Activated T-cell treated with anti-CD3 and anti-CD28 coated beads, Interleukin-2, amount 50 U/mL, for 72 hours (primary cell): ENCODE measurements at regions not wholly inside any gene's neighbourhood (a gene's known extent, or its start where the extent isn't known, plus 50 kb on each side); places are given as distances from the start of the nearest gene placed in this dataset.

Experiments
- ATAC-seq, 2 donors: fragments of 150-1000 bp; cut with Tn5 transposase; replicated peaks in 1 of 2; 2 replicates each; pipeline ENCODE4 v1.10.0; 2021; ENCODE audit warnings: moderate library complexity in 2 of 2, mild to moderate bottlenecking in 1 of 2
- DNase-seq, 2 donors: peaks; one replicate each; pipeline ENCODE4 v3.0.0; 2021 to 2022; ENCODE audit warnings: mixed read lengths in 1 of 2
- H3K27ac Mint-ChIP-seq: one replicate; pipeline ENCODE4 v1.8.0; 2022; ENCODE audit warnings: mild to moderate bottlenecking, moderate library complexity, mixed read lengths
- H3K27me3 Mint-ChIP-seq: one replicate; pipeline ENCODE4 v1.8.0; 2022; ENCODE audit warnings: low read depth, mixed read lengths
- H3K36me3 Mint-ChIP-seq, 2 donors: one replicate each; pipeline ENCODE4 v1.8.0; 2022; ENCODE audit warnings: mixed read lengths in 2 of 2, mild to moderate bottlenecking in 1 of 2; ENCODE audit not compliant: insufficient read depth in 2 of 2
- H3K4me1 Mint-ChIP-seq: one replicate; pipeline ENCODE4 v1.8.0; 2022; ENCODE audit warnings: low read depth, mixed read lengths
- H3K4me3 Mint-ChIP-seq, 2 donors: one replicate each; pipeline ENCODE4 v1.8.0; 2022; ENCODE audit warnings: mild to moderate bottlenecking in 2 of 2, mixed read lengths in 2 of 2, moderate library complexity in 2 of 2
- H3K9me3 Mint-ChIP-seq, 2 donors: one replicate each; pipeline ENCODE4 v1.8.0; 2022; ENCODE audit warnings: mixed read lengths in 2 of 2

- H3K27me3 Mint-ChIP-seq: peaks cover 6% of the 10 kb centered on the region
- H3K4me3 Mint-ChIP-seq: no peak overlapping the region
- H3K36me3 Mint-ChIP-seq: no peaks in the 10 kb centered on the region
- no peak for ATAC-seq
- no peak for DNase-seq
- H3K4me1 Mint-ChIP-seq: no peaks in the 10 kb centered on the region
- no peak overlapping the region for H3K27ac Mint-ChIP-seq
- H3K9me3 Mint-ChIP-seq: no peaks in the 10 kb centered on the region
These were observed 128.2 kb upstream of the NFIB start for GRCh38 chr9:14441976-14442651.

DNA sequence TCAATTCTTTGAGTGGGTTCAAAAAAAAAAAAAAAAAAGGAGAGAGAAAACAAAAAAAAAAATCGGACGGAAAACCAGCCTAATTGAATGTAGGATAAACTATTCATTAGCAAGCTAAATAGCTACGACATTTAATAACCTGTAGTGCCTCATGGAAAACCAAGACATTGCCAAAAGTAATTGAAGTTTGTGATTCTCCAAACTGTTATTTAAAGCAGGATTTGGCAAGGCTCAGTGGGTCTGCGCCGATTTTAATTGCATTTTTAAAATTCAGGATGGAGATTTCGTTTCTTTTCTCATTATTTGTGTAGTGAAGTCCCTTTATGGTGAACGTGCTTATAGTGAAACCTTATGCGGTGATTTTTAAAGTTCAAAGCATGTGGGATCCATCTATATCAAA lies 127.2 kb upstream of the NFIB start:
- no peak overlapping the region for H3K4me3 Mint-ChIP-seq
- H3K27ac Mint-ChIP-seq: no peak overlapping the region
- H3K36me3 Mint-ChIP-seq: no peaks in the 10 kb centered on the region
- no peaks in the 10 kb centered on the region for H3K4me1 Mint-ChIP-seq
- no peaks in the 10 kb centered on the region for H3K9me3 Mint-ChIP-seq
- H3K27me3 Mint-ChIP-seq: peaks cover 6% of the 10 kb centered on the region
- DNase-seq (no peak), ATAC-seq (no peak)

DNA sequence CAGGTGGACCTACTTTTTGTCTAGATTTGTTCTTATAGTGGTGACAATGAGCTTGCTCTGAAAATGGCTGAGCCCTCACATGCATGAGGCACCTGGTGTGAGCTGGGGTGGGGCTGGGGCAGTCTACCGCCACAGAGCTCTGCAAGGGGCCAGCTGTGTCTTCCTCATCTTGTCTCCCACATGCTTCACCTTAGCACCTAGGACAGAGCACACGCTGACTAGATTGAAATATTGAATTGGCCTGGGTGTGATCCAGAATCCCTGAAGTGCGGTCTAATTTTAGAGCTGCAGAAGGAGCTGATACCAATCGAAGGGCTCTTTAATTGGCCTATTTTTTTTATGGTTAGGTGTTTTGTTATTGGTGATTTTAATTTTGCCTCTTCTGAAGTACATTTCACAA lies 126.1 kb upstream of the NFIB start:
- Mint-ChIP-seq H3K4me1 (no peaks in the 10 kb centered on the region), H3K36me3 (no peaks in the 10 kb centered on the region), H3K27me3 (peaks cover 6% of the 10 kb centered on the region), H3K9me3 (no peaks in the 10 kb centered on the region), H3K27ac (no peak overlapping the region), H3K4me3 (no peak overlapping the region)
- ATAC-seq (no peak), DNase-seq (no peak)

DNA sequence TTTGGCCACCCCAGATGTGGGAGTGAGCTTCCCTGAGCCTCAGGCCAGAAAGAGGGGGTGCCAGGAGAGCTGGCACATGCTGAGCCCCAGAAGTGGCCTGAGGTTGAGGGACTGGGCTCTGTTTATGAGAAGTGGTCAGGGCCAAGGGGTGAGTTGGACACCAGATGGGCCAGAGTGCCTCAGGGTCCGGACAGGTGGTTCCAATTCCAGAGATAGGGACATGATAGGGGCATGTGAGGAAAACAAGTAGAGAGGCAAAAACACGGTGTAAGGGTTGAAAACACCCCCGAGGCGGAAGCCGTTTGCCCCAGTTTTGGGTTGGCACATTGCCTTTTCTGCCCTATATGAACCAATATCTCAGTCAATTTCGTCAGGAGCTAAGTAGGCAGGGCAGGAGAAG lies 125.6 kb upstream of the NFIB start:
- DNase-seq (no peak), ATAC-seq (no peak)
- H3K27ac Mint-ChIP-seq: no peak overlapping the region
- H3K27me3 Mint-ChIP-seq: peaks cover 6% of the 10 kb centered on the region
- no peak overlapping the region for H3K4me3 Mint-ChIP-seq
- no peaks in the 10 kb centered on the region for H3K4me1 Mint-ChIP-seq
- no peaks in the 10 kb centered on the region for H3K36me3 Mint-ChIP-seq
- H3K9me3 Mint-ChIP-seq: no peaks in the 10 kb centered on the region

- no peak overlapping the region for H3K27ac Mint-ChIP-seq
- peaks cover 6% of the 10 kb centered on the region for H3K27me3 Mint-ChIP-seq
- no peaks in the 10 kb centered on the region for H3K9me3 Mint-ChIP-seq
- H3K4me3 Mint-ChIP-seq: no peak overlapping the region
- ATAC-seq (no peak), DNase-seq (no peak)
- H3K4me1 Mint-ChIP-seq: no peaks in the 10 kb centered on the region
- no peaks in the 10 kb centered on the region for H3K36me3 Mint-ChIP-seq
These were observed 124.5 kb upstream of the NFIB start for GRCh38 chr9:14438232-14439021.

DNA sequence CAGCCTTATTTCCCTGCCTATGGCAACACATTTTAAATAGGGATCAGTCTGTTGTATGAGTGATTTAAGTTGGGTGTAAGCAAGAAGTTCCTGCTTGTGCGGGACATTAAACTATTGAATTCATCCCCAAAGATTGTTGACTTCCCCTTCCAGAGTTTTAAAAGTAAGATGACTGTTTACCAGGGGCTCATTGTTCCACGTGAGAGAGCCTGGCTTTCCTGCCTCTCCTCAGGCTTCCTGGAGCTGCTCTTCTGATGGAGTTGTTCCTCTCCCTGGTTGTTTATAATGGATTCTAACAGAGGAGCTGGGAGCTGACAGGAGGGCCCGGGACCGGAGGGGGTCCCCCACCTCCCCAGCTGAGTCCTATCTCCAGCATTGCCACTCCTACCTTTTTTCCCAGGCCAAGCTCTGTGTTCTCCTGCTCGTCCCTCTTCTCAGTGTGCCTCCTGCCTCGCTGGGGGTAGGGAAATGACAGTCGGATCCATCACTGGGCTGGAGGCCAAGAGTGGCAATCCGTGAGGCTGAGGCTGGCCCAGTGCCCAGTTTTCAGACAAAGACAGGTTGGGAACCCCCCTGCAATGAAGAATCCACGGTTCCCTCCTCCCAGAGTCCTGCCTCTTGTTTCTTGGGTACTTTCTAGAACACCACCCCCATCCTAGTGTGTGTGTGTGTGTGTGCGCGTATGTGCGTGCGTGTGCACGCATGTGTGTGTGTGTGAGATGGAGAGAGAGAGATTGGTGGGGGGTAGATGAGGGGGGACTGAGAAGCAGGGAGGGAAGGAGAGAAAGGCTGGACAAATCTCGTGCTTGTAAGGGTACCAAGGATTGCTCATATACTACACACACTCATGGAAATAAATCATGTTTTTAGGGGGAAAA lies 123.7 kb upstream of the NFIB start:
- no peak overlapping the region for H3K4me3 Mint-ChIP-seq
- no peaks in the 10 kb centered on the region for H3K9me3 Mint-ChIP-seq
- no peaks in the 10 kb centered on the region for H3K4me1 Mint-ChIP-seq
- H3K27ac Mint-ChIP-seq: no peak overlapping the region
- no peak for DNase-seq
- peaks cover 7% of the 10 kb centered on the region for H3K27me3 Mint-ChIP-seq
- no peak for ATAC-seq
- H3K36me3 Mint-ChIP-seq: no peaks in the 10 kb centered on the region

DNA sequence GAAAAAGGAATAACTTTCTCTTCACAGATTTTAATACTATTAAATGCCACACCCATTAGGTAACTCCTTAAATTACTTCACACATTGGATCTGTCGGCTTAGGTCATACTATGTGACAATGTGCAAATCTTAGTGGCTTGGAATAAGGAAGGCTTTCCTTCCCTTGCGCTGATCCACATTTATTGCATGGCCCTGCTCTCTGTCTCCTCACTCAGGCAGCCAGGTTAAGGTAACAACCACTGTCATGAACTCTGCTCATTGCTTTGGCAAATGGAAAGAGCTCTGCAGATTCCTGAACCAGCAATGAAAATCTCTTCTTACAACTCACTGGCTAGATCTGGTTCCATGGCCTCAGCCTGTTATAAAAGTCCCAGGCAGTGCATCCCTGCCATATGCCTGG lies 121.9 kb upstream of the NFIB start:
- Mint-ChIP-seq H3K4me3 (no peak overlapping the region), H3K27me3 (peaks cover 12% of the 10 kb centered on the region), H3K36me3 (no peaks in the 10 kb centered on the region), H3K27ac (no peak overlapping the region), H3K9me3 (no peaks in the 10 kb centered on the region), H3K4me1 (no peaks in the 10 kb centered on the region)
- DNase-seq: no peak
- ATAC-seq: no peak

DNA sequence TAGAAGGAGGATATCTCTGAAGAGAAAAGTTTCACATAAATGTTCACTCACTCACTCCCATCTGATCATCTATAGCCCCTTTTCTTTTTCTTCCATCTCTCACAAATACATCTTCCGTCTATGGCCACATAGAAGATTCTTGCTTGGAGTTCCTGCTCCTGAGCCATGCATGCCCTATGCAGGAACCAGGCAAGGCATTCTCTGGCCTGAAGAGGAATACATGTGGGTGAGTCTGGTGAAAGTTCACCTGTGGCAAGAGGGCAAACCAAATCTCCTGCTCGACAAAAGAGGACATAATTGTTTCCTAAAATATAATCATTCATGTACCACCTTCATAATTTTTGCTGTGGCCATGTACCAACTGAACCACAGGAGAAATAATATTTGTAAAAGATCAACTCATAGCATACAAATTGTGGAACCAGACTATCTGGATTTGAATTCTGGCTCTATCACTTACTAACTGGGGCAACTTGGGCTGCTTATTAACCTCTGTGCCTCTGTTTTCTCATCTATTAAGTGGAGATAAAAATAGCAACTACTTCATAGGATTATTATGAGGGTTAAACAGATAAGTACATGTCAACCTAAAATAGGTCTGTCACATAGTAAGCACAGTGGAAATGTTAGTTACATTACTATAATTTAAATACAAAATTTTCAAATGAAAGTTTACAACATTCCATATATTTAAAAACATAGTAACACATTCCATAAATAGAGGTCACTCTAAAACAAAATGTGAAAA lies 121.2 kb upstream of the NFIB start:
- Mint-ChIP-seq H3K9me3 (no peaks in the 10 kb centered on the region), H3K4me3 (no peak overlapping the region), H3K4me1 (no peaks in the 10 kb centered on the region), H3K27ac (no peak overlapping the region), H3K36me3 (no peaks in the 10 kb centered on the region), H3K27me3 (peaks cover 12% of the 10 kb centered on the region)
- no peak for DNase-seq
- ATAC-seq: no peak

DNA sequence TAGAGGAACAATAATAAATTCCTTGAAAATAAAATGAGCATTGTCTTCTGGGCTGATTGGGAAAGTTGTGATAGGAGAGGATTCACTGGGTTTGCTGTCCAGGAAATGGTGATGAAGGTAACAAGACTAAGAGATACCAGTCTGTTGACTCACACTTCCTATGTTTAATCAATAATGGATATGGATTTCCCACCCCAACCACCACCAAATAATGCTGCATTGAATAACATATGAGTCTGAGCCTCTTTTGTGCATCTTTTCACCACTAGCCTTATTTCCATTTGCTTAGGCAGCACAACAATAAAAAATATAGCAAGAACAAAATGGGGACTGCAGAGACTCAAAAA lies 120.2 kb upstream of the NFIB start:
- H3K4me3 Mint-ChIP-seq: no peak overlapping the region
- H3K27me3 Mint-ChIP-seq: peaks cover 12% of the 10 kb centered on the region
- no peaks in the 10 kb centered on the region for H3K4me1 Mint-ChIP-seq
- H3K9me3 Mint-ChIP-seq: no peaks in the 10 kb centered on the region
- DNase-seq (no peak), ATAC-seq (no peak)
- no peaks in the 10 kb centered on the region for H3K36me3 Mint-ChIP-seq
- H3K27ac Mint-ChIP-seq: no peak overlapping the region

DNA sequence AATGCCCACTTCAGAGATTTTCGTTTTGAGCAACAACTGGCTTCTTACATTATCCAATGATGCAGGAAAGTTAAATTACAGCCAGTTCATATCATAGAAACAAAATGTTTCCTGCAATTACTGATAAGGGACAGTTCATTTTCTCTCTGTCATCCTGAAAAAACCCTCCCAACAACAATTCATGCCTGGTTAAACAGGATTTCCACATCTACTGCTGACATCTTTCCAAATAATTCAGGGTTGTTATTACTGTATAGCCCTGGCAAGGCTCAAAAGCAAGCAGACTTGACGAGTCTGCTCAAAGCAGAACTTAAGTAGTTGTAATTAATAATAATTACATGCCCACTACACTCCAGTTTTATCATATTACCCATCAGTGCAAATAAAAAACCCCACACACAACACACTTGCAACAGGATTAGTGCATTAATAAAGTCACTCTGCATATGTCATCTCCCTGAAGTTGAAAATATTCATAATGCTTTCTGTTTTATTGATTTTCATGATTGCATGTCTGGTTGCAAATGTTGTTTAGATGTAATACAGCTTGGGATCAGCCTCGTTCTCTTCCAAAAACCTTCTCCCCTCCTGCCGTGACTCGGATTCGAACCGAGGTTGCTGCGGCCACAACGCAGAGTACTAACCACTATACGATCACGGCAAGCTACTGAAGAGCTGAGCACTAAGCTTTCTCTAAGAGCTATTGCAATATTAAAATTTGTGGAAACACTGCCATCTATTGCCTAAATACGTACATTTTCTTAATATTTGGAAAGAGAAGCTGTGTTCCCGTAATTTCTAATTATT lies 119.6 kb upstream of the NFIB start:
- no peaks in the 10 kb centered on the region for H3K4me1 Mint-ChIP-seq
- no peak for DNase-seq
- peaks cover 12% of the 10 kb centered on the region for H3K27me3 Mint-ChIP-seq

GRCh38 chr9:14432666-14433350 lies 118.9 kb upstream of the NFIB start:
- ATAC-seq (no peak), DNase-seq (no peak)
- H3K4me1 Mint-ChIP-seq: no peaks in the 10 kb centered on the region
- peaks cover 9% of the 10 kb centered on the region for H3K27me3 Mint-ChIP-seq
- no peaks in the 10 kb centered on the region for H3K36me3 Mint-ChIP-seq
- no peak overlapping the region for H3K4me3 Mint-ChIP-seq
- no peaks in the 10 kb centered on the region for H3K9me3 Mint-ChIP-seq
- H3K27ac Mint-ChIP-seq: no peak overlapping the region

More for the DNA sequence above, 119.6 kb upstream of the NFIB start:
- Mint-ChIP-seq H3K9me3 (no peaks in the 10 kb centered on the region), H3K36me3 (no peaks in the 10 kb centered on the region), H3K4me3 (no peak overlapping the region), H3K27ac (no peak overlapping the region)
- no peak for ATAC-seq

DNA sequence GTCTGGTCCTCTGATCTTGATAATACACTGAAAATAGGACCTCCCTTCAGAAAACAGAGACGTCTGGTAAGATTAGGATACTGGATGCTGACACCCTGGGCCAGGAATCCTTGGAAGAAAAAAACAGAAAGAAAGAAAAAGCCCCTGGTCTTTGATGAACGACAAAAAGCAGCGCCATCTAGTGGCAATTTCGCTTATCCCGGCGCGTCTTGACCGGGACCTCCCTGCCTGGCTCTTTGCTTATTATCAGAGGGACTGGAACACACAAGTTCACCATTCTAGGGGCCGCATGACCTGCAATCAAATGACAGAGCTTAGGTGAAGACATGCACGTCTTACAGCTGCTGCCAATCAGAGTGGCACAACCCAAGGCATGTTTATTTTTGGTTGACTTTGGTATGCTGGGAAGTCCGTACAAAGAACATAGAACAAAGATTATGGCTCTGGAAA lies 114.9 kb upstream of the NFIB start:
- Mint-ChIP-seq H3K36me3 (no peaks in the 10 kb centered on the region), H3K9me3 (no peaks in the 10 kb centered on the region), H3K27ac (no peak overlapping the region), H3K27me3 (peaks cover 12% of the 10 kb centered on the region), H3K4me1 (no peaks in the 10 kb centered on the region), H3K4me3 (no peak overlapping the region)
- no peak for ATAC-seq
- DNase-seq: peak; percentile 42 to 49
